ENCODE measurements at regions not wholly inside any gene's neighbourhood (a gene's known extent, or its start where the extent isn't known, plus 50 kb on each side); places are given as distances from the start of the nearest gene placed in this dataset.
"Not testable (repeated sequence)": the region's sequence is repeated elsewhere in the genome, so short reads cannot be mapped to it uniquely, and the experiment has no call there.

DNA sequence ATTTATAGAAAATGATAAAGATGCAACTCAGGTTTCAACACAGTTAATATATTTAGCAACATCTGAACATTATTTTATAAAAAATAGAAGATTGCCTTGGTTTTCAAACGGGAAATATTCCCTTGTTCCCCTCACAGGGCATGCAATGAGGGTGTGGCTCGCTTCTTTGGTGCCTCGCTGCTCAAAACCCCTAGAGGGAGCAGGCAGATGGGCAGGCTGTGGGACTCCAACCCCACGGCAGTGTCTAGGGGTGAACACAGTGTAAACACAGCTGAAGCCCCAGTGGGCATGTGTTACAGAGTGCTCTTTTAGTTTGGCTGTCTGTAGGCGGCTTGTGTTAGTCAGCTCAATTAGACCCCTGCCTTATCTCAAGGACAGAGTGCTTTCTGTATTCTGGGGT, 560.8 kb upstream of the IMPG1 start:
- peak; percentile 7 for DNase-seq

DNA sequence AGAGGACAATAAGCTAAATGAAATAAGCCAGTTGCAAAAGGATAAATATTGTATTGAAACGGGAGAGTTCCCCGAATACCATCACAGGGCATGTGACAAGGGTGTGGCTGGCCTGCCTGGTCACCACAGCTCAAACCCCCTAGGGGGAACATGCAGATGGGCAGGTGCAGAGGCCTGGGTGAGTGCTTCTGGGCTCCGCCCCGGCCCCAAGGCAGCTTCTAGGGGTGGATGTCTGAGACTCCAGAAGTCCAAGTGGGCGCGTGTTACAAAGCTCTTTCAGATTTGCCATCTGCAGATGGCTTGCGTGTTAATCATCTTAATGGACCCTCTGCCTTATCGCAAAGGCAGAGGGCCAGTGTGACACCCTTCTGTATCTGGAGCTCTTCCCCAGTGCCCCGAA, 559.2 kb upstream of the IMPG1 start:
- DNase-seq: no peak

DNA sequence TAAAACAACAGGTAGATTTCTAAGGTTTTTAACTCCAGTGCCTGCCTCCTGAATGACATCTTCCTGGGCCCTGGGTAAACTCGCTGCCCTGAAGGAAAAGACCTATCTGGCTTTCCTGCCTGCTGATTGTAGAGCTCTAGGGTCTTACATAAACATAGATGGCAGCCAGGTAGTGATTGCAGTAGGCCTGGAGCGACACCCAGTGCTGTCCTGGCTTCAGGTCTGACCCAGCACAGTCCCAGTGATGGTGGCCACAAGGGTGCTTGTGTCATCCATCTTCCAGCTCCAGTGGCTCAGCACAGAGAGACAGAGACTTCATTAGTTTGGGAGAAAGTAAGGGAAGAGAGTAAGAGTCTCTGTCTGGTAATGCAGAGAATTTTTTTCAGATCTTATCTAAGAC, 542.9 kb upstream of the IMPG1 start:
- DNase-seq: no peak

DNA sequence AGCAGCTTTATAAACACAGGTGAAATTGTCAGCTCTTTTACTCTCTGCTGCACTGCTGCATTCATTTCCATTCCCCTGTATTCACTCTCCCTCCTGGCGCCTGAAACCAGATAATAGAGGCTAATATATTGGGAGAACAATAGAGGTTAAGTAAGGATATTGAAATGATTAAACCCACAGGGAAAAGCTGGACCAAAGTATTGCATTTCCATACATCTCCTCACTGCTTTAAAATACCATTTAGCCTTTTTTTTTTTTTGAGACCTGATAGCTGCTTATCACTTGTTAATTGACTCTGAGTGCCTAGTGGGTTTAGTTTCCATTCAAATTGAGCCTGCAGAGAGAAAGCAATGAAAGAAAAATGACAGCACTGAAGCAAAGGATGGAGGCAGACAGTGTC, 540.5 kb upstream of the IMPG1 start:
- no peak for DNase-seq

DNA sequence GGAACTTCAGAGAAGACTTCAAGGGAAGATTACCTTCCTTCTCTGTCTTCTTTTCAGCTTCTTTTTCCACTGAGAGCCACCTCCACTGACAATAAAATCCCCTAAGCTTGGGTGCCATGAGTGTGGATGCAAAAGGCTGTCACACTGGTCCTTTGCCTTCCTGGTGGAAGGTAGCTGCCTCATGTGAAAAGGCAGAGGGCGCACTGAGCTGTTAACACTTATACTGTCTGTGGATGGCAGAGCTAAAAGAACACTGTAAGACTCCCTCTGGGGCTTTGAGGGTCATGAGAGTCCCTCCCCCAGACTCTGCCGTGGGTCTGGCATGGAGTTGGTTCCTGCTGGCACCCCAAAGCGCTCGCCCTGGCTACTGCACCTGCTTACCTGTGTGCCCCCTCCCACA, 536.7 kb upstream of the IMPG1 start:
- no peak for DNase-seq

DNA sequence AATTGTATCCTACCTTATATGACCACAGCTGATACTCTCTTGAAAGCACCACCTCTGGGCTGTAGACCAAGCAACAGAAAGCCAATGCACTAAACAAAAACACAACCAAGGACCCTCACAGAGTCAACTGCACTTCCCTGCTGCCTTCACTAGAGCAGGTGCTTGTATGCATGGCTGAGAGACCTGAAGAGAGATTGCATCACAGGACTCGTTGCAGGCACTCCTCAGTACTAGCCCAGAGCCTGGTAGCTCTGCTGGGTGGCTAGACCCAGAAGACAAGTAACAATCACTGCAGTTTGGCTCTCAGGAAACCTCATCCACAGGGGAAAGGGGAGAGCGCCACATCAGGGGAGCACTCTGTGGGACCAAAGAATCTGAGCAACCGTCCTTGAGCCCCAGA, 521.6 kb upstream of the IMPG1 start:
- no peak for DNase-seq

DNA sequence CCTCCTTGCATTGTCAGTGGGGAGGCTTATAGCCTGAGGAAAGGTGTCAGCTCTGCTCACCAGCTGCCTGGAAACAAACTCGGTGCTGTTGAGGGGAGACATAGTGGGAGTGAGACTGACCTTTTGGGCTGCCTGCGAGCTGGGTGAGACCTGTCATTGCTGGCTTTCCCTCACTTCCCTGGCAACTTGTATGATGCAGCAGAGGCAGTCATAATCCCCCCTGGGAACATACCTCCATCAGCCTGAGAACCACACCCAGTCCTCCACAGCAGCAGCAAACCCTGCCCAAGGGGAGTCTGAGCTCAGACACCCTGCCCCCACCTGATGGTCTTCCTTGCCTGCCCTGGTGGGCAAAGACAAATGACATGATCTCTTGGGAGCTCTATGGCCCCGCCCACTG, 521.2 kb upstream of the IMPG1 start:
- no peak for DNase-seq

DNA sequence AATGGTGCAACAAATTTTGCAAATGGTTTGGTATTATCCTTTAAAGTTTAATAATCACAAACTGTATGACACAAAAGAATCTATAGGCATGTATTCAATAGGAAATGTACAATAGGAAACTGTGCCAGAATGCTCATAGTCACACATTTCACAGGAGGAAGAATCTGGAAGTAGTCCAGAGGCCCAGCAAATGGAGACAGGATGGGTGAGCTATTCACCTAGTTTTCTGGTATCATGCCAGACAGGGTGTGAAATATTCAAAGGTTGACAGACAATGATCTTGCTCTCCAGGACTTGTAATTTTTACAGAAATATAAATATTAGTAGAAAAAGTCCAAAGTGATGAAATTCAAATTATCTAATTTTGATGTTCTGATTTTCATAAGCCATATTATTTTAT, 520.1 kb upstream of the IMPG1 start:
- no peak for DNase-seq

DNA sequence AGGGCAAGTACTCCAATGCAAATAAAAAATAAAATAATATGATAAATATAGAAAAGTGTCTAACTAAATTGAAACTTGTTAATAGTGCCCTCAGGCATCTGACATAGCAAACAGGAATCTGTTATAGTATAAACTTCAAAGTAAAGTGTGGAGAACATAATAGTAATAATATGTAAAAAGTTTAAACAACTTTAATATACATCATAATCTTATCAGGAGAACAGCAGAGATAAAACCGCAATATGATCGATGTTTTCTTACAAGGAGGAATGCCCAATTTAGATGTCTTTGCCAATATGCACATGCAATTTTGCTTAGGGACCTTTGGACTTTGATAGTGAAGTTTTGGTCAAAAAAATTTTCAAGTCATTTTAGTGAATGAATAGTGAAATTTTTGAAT, 514.8 kb upstream of the IMPG1 start:
- DNase-seq: no peak

DNA sequence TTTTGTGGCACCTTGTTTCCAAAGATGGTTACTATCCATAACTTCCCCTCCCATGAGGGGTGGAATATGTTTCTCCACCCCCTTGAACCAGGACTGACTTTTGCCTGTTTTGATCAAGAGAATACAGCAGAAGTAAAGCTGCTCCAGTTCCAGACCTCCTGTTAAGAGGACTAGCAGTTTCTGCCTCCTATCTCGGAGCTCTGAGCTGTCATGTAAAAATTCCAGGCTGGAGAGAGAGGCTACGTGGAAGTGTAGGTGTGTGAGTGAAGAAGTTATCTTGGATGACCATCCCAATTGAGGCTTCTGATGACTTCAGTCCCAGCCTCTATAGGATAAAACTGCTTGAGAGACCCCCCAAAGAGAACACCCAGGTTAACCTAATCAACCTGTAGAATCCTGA, 511.7 kb upstream of the IMPG1 start:
- DNase-seq: no peak

DNA sequence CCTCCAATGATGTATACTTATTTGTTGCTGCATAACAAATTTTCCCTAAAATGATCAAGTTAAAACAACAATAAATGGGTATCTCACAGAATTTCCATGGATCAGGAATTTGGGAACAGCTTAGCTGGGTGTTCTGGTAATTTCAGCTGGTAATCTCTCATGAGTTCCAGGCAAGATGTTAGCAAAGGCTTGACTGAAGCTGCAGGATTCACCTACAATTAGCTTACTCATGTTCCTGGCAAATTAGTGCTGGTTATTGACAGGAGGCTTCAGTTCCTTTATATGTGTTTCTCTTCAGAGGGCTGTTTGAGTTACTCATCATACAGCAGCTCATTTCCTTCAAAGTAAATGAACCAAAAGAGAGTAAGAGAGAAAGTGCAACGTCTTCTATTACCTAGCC, 506.3 kb upstream of the IMPG1 start:
- no peak for DNase-seq

DNA sequence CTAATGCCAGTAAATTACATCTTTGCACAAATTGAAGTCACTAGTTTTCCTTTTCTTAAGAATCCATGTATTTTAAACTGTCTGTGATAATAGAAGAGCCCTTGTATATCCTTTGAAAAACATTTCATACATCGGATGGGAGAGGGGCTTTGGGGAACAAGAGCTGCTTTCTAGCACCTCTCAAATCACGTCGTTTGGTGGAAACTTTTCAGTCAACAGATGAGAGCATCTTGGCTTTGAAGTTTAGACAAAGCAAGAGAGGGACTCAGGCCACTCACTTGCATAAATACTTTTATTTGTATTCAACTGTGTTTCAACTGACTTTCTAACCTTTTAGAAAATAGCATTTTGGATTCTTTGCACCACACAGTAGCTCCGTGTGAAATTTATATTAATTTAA, 502.3 kb upstream of the IMPG1 start:
- DNase-seq: no peak

DNA sequence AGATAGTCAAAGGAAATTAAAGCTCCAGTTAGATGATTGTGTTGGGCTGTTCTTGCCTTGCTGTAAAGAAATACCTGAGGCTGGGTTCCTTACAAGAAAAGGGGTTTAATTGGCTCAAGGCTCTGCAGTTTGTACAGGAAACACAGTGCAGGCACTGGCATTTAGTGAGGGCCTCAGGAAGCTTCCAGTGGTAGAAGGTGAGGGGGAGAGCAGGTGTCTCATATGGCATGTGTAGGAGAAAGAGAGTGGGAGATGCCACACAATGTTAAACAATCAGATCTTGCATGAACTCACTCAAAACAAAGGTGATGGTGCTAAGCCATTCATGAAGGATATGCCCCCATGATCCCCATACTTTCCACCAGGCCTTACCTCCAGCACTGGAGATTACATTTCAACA, 493.5 kb upstream of the IMPG1 start:
- no peak for DNase-seq

DNA sequence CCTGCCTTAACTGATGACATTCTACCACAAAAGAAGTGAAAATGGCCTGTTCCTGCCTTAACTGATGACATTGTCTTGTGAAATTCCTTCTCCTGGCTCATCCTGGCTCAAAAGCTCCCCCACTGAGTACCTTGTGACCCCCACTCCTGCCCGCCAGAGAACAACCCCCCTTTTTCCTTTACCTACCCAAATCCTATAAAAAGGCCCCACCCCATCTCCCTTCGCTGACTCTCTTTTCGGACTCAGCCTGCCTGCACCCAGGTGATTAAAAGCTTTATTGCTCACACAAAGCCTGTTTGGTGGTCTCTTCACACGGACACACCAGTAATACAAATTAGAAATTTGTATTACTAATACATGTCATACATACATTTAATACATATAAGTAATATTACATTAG, 489.9 kb upstream of the IMPG1 start:
- DNase-seq: not testable (repeated sequence)

DNA sequence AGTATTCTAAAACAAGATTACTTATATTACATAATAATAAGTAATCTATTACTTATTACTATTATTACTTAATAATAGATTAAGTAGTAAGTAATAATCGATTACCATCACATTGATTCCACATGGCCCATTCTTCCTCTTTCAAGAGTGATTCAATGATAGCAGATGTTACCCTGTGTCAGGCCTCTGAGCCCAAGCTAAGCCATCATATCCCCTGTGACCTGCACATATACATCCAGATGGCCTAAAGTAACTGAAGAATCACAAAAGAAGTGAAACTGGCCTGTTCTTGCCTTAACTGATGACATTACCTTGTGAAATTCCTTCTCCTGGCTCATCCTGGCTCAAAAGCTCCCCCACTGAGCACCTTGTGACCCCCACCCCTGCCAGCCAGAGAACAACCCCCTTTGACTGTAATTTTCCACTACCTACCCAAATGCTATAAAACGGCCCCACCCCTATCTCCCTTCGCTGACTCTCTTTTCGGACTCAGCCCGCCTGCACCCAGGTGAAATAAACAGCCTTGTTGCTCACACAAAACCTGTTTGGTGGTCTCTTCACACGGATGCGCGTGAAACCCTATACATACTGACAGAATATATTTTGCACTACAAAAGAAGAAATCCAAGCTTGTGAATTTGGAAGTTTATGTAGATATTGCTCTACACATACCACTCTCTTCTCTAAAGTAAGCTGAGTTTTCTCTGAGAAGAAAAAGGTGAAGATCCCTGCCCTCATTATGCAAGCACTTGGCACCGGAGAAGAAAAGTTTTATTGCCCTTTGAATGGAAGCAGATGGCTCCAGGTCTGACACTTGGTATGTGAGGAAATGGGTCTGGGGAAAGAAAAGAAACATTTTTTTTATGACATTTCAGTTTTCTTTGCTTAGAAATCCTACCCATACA, 488.6 kb upstream of the IMPG1 start:
- DNase-seq: not testable (repeated sequence)

DNA sequence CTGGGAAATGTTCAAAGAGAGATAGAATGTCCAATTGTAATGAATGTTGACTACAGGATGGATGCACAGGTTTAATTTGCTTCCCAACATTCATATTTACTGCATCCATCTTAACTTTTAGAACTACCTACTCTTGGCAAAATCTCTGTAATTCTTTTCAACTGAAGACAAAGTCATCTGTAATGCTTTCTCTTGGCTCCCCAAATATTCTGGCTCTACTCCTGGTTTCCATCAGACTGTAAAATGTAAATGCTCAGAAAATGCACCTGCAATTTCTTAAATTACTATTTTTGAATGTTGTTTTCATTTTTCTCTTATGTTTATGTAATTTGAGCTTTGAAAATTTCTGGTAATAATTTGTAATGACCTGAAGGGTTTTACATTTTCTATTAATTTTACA, 480.8 kb upstream of the IMPG1 start:
- DNase-seq: no peak

DNA sequence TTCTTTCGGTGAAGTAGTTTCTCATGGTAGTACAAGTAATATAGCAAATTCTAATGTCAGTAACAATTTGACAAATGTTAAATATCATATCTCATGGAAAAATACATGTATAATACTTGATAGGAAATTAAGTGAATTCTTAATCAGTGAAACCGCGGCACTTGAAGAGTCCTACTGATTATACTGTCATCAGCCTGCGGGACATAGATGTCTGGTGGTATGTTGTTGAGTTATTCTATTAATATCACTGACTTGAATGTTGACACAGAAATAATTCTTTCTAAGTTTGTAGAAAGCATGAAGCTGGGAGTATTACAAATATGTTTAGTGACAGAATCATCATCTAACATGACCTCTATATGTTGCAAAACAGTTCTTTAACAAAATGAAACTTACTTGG, 479.8 kb upstream of the IMPG1 start:
- DNase-seq: no peak

DNA sequence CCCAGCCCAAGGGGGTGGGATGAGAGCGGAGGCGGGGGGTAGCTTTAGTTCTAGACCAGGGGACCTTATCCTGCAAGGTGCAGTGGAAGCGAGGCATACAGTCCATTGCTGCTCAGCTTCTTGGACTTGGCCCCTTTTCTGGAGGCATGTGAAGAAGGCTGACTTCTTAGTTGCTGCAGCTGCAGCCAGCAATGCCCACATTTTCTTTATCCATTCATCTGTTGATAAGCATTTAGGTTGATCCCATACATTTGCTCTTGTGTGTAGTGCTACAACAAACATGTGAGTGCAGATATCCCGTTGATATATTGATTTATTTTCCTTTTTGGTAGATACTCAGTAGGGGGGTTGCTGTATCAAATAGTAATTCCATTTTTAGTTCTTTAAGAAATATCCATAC, 461.2 kb upstream of the IMPG1 start:
- no peak for DNase-seq

DNA sequence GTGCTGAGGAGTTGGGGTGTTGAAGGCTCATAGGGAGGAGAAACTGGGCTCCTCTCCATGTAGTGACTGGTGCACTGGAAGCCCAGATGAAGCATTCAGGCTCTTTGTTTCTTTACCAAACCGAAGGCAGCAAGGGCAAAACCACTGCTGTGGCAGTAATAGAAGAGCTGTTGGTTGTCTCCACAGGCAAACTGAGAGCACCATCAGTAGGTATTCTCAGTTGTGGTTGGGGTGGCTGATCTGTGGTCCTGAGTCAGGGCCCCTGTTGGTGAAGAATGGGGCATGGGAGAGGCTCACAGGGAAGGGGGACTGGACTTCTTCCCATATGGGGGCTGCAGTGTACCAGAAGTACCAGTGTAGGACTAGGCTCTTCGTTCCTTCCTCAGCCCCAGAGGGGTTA, 460.2 kb upstream of the IMPG1 start:
- no peak for DNase-seq

DNA sequence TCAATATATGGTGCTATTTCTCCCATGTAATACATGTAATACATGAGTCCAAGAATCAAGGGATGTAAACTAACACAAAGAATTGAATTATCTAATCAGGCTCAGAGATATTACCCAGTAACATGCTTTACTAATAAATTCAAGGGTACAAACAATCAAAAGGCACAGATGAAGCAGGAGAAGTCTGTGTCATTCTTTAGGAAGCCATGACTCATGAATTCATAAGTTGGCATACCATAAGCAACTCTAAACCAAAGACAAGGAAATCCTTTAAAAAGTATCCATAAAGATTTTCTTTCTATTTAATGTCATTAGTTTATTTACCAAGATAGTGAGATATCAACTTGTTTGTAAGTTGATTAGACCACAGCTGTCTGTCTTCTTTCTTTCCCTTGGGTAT, 446.0 kb upstream of the IMPG1 start:
- DNase-seq: no peak

DNA sequence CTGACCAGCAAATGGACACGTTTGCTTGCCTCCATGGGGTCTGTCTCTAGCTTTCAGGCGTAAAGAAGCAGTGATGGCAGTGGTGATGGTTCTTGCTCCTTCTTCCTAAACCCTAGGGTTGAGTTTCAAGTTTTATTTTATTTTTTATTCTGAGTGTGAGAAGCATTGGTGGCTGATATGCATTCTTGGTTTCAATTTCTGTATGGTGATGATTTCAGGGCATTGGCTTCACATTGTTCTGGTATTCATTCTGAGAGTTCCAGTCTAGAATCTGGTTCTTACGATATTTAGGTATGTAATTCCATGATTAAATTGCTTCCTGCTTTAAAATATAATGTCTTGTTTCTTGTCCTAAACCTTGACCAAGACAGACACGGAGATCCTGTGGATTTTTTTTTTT, 444.5 kb upstream of the IMPG1 start:
- DNase-seq: no peak

DNA sequence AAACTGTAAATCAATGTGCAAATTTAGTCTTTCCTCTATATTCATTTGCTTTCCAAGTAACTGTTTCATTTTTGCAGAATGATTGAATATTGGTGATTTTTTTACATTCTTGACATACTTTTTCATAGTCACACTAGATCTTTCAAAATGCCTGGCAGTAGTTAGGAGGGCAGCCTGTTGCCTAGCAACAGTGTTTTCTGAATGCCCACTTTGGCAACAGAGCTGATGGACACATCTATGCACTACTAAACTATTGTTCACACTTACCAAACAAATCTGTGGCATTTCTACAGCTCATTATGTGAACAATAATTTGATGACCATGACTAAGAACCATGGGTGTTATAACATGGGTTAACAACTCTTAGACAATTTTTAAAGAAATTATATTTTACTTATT, 438.0 kb upstream of the IMPG1 start:
- no peak for DNase-seq

DNA sequence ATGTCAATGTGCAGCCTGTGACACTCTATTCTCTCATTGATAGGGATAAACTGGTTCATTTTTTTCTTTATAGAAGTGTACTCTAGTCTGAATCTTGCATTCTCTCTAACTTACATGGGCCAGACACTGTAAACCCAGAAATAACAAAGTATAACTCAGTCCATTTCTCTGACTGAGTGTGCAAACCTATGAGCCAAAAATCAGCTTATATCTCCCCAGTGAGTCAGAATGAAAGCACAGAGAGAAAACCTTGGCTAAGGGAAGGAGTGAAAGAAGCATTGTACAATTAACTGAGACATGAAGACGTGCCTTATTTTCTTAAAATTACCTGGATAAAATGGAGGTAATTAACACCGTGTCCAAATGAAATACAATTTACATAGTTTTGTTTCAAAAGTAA, 436.9 kb upstream of the IMPG1 start:
- DNase-seq: no peak

DNA sequence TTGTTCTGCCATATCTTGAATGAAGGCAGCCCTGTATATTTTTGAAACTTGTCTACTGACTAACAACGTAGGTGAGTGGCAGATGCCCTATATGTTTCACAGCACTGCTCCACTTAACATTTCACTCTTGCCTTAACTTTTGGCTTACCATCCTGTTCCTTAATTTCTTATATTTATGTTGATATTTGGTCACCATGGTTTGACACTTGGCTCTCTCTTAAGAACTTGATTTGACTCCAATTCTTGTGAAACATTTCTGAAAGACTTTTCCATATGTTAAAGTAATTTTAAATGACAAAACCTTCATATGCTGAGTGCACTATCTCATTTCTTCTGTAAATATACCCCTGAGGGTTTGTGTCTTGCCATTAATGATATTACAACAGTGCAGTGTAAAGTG, 434.3 kb upstream of the IMPG1 start:
- DNase-seq: no peak

DNA sequence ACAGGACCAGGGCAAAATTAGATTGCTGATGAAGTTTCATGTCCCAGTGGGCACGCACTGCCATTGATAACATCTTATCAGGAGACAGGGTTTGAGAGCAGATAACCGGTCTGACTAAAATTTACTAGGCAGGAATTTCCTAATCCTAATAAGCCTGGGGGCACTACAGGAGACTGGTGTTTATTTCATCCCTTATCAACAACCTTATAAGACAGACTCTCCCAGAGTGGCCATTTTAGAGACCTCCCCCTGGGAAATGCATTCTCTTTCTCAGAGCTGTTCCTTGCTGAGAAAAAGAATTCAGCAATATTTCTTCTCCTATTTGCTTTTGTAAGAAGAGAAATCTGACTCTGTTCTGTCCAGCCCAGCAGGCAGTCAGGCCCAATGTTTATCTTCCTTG, 423.4 kb upstream of the IMPG1 start:
- peak; percentile 5 for DNase-seq

Measured in hematopoietic multipotent progenitor cell treated with erythropoietin and hydrocortisone succinate and interleukin-3 and kit ligand, for 4 days (in vitro differentiated cells).